Type B pancreatic cell (in vitro differentiated cells): ENCODE measurements at regions not wholly inside any gene's neighbourhood (a gene's known extent, or its start where the extent isn't known, plus 50 kb on each side); places are given as distances from the start of the nearest gene placed in this dataset.

Source experiments
- DNase-seq: peaks from one replicate; pipeline ENCODE4 v3.0.0; 2021; ENCODE audit warnings: mixed read lengths; ENCODE audit not compliant: unreplicated experiment; ENCODE audit errors: extremely low spot score
- H3K27ac Mint-ChIP-seq: 2 replicates; pipeline ENCODE4 v1.8.0; 2021; ENCODE audit warnings: mild to moderate bottlenecking, mixed read lengths
- H3K27me3 Mint-ChIP-seq: 2 replicates; pipeline ENCODE4 v1.8.0; 2021; ENCODE audit warnings: mixed read lengths
- H3K36me3 Mint-ChIP-seq: 2 replicates; pipeline ENCODE4 v1.8.0; 2021; ENCODE audit warnings: mixed read lengths
- H3K4me1 Mint-ChIP-seq: one replicate; pipeline ENCODE4 v1.8.0; 2021; ENCODE audit warnings: mixed read lengths; ENCODE audit not compliant: unreplicated experiment
- H3K4me3 Mint-ChIP-seq: 2 replicates; pipeline ENCODE4 v1.8.0; 2021; ENCODE audit warnings: mild to moderate bottlenecking, mixed read lengths
- H3K9me3 Mint-ChIP-seq: 2 replicates; pipeline ENCODE4 v1.8.0; 2021; ENCODE audit warnings: mixed read lengths
- CTCF ChIP-seq: fragments of 200-600 bp; sonication (generic); conservative IDR thresholded peaks from 2 replicates; pipeline ENCODE4 v1.5.0; 2021; ENCODE audit warnings: antibody characterized with exemption, mild to moderate bottlenecking

- Mint-ChIP-seq H3K27me3 (no peaks in the 10 kb centered on the region), H3K9me3 (no peaks in the 10 kb centered on the region), H3K4me3 (no peak overlapping the region), H3K27ac (no peak overlapping the region), H3K36me3 (no peaks in the 10 kb centered on the region), H3K4me1 (no peaks in the 10 kb centered on the region)
- no peak for TF ChIP-seq CTCF
- no peak for DNase-seq
Observed at GRCh38 chr6:133012774-133013173, 198.4 kb downstream of the RPS12 start.

- no peaks in the 10 kb centered on the region for H3K36me3 Mint-ChIP-seq
- H3K27me3 Mint-ChIP-seq, result no peaks in the 10 kb centered on the region
- no peak for TF ChIP-seq CTCF
- H3K9me3 Mint-ChIP-seq, result peaks cover 5% of the 10 kb centered on the region
- no peak for DNase-seq
- H3K4me3 Mint-ChIP-seq, result no peak overlapping the region
- H3K27ac Mint-ChIP-seq, result no peak overlapping the region
- H3K4me1 Mint-ChIP-seq, result no peaks in the 10 kb centered on the region
Observed at GRCh38 chr6:133016631-133017030, 202.3 kb downstream of the RPS12 start.

- H3K27ac Mint-ChIP-seq, result no peak overlapping the region
- DNase-seq, result no peak
- no peak overlapping the region for H3K4me3 Mint-ChIP-seq
- H3K9me3 Mint-ChIP-seq, result peaks cover 5% of the 10 kb centered on the region
- no peaks in the 10 kb centered on the region for H3K36me3 Mint-ChIP-seq
- TF ChIP-seq CTCF, result no peak
- H3K4me1 Mint-ChIP-seq, result no peaks in the 10 kb centered on the region
- H3K27me3 Mint-ChIP-seq, result no peaks in the 10 kb centered on the region
Observed at GRCh38 chr6:133017581-133017980, 203.2 kb downstream of the RPS12 start.

GRCh38 chr6:133026705-133027104 lies 212.3 kb downstream of the RPS12 start:
- Mint-ChIP-seq H3K36me3 (no peaks in the 10 kb centered on the region), H3K4me3 (no peak overlapping the region), H3K4me1 (no peaks in the 10 kb centered on the region), H3K9me3 (peaks cover 10% of the 10 kb centered on the region), H3K27me3 (no peaks in the 10 kb centered on the region), H3K27ac (no peak overlapping the region)
- DNase-seq, result no peak
- no peak for TF ChIP-seq CTCF

GRCh38 chr6:133033263-133033662 lies 207.9 kb upstream of the EYA4 start:
- Mint-ChIP-seq H3K9me3 (no peaks in the 10 kb centered on the region), H3K4me3 (no peak overlapping the region), H3K36me3 (no peaks in the 10 kb centered on the region), H3K27ac (no peak overlapping the region), H3K4me1 (peaks cover 8% of the 10 kb centered on the region), H3K27me3 (no peaks in the 10 kb centered on the region)
- DNase-seq, result no peak
- no peak for TF ChIP-seq CTCF
